ENCODE measurements at regions not wholly inside any gene's neighbourhood (a gene's known extent, or its start where the extent isn't known, plus 50 kb on each side); places are given as distances from the start of the nearest gene placed in this dataset.

DNA sequence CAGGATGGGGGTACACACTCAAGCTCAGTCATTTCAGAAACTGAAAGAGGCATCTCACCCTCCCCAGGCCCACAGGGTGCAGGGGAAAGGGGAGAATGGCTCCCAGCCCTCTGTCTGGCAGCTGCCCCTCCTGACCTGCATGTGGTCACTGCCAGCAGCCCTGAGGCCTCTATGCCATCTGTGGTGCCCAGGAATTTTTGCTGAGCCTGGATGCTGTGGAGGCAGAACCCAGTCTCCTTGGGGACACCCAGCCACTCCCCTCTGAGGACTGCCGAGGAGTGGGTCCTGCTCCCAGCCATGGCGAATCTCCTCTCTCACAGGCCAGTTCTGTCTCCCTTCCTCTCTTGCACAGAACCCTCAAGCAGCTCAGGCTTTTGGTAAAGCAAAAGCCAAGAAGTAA, 104.0 kb upstream of the ALDH1B1 start:
- no peaks in the 10 kb centered on the region for H3K79me1 ChIP-seq (ENCODE audit: insufficient read depth, low read depth, low read length, poor library complexity, severe bottlenecking)
- H3K14ac ChIP-seq (ENCODE audit: insufficient read depth, low read length) = no peak overlapping the region
- H2BK120ac ChIP-seq (ENCODE audit: low read depth, low read length, poor library complexity, severe bottlenecking) = no peak overlapping the region
- no peak overlapping the region for H3K27ac ChIP-seq (ENCODE audit: insufficient read length, low read depth, low read length)
- H2BK15ac ChIP-seq (ENCODE audit: low read depth, low read length) = no peak overlapping the region
- H3K56ac ChIP-seq (ENCODE audit: insufficient read length, low read depth, low read length) = no peak overlapping the region
- H3K4ac ChIP-seq (ENCODE audit: low read depth, low read length) = no peak overlapping the region
- no peaks in the 10 kb centered on the region for H3K27me3 ChIP-seq (ENCODE audit: insufficient read depth, low read length)
- H2BK20ac ChIP-seq (ENCODE audit: low read depth, low read length, poor library complexity, severe bottlenecking) = no peak overlapping the region
- H3K23ac ChIP-seq (ENCODE audit: insufficient read length, low read depth, low read length) = no peak overlapping the region
- H2BK5ac ChIP-seq (ENCODE audit: insufficient read length, low read length) = no peak overlapping the region
- no peak overlapping the region for H3K27ac Mint-ChIP-seq
- H3T11ph ChIP-seq (ENCODE audit: low read length) = no peak overlapping the region
- no peak overlapping the region for H3K4me2 ChIP-seq (ENCODE audit: insufficient read depth, insufficient read length, low read length)
- H3K18ac ChIP-seq (ENCODE audit: insufficient read length, low read depth, low read length) = no peak overlapping the region
- H4K20me1 ChIP-seq (ENCODE audit: control insufficient read depth, insufficient read depth, insufficient read length) = no peaks in the 10 kb centered on the region
- H3K27me3 Mint-ChIP-seq (ENCODE audit: low read depth) = peaks cover 41% of the 10 kb centered on the region
- H4K8ac ChIP-seq (replicated peaks; ENCODE audit: insufficient read length, low read depth, low read length) = no peak overlapping the region
- H2AFZ ChIP-seq (ENCODE audit: low read length) = no peak overlapping the region
- H2AK5ac ChIP-seq (ENCODE audit: insufficient read length, low read length) = no peak overlapping the region
- WGBS (ENCODE audit: extremely low coverage, insufficient read length, low lambda C conversion rate) = no CpG with 5 or more reads among the region's 2 CpGs
- H3K9me3 Mint-ChIP-seq = no peaks in the 10 kb centered on the region; a peak in 1 of 5 replicates
- no peak overlapping the region for H3K9ac ChIP-seq (ENCODE audit: extremely low read depth, insufficient read length, low read length)
- no peak overlapping the region for H2BK12ac ChIP-seq (ENCODE audit: insufficient read length, low read depth, low read length)
- H3K4me1 Mint-ChIP-seq = peaks cover 10 to 22% of the 10 kb centered on the region in 2 experiments
- no peaks in the 10 kb centered on the region for H3K23me2 ChIP-seq (ENCODE audit: insufficient read length, low read depth, low read length, poor library complexity, severe bottlenecking)
- H3K4me1 ChIP-seq (ENCODE audit: insufficient read depth, low read length) = peaks cover 4% of the 10 kb centered on the region; the same call in 1 of the 2 replicates
- no peak for DNase-seq
- no peak overlapping the region for H3K4me3 Mint-ChIP-seq
- no peak overlapping the region for H4K91ac ChIP-seq (ENCODE audit: insufficient read length, low read depth, low read length)
- H3K9me3 ChIP-seq (ENCODE audit: control insufficient read depth, low read depth, low read length) = no peaks in the 10 kb centered on the region
- TF ChIP-seq, protein P1, sequence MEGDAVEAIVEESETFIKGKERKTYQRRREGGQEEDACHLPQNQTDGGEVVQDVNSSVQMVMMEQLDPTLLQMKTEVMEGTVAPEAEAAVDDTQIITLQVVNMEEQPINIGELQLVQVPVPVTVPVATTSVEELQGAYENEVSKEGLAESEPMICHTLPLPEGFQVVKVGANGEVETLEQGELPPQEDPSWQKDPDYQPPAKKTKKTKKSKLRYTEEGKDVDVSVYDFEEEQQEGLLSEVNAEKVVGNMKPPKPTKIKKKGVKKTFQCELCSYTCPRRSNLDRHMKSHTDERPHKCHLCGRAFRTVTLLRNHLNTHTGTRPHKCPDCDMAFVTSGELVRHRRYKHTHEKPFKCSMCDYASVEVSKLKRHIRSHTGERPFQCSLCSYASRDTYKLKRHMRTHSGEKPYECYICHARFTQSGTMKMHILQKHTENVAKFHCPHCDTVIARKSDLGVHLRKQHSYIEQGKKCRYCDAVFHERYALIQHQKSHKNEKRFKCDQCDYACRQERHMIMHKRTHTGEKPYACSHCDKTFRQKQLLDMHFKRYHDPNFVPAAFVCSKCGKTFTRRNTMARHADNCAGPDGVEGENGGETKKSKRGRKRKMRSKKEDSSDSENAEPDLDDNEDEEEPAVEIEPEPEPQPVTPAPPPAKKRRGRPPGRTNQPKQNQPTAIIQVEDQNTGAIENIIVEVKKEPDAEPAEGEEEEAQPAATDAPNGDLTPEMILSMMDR (conservative IDR thresholded peaks at IDR 0.05) = no peak
- no peaks in the 10 kb centered on the region; a peak in 1 of 7 replicates for H3K36me3 Mint-ChIP-seq (ENCODE audit: insufficient read depth in 1 of 3, low read depth in 3 of 3)
- no peak overlapping the region for H4K5ac ChIP-seq (ENCODE audit: insufficient read length, low read depth, low read length)
- no peaks in the 10 kb centered on the region for H3K79me2 ChIP-seq (ENCODE audit: insufficient read depth, low read length)

All from H9 (cell line).